Activated CD8-positive, alpha-beta T cell treated with anti-CD3 and anti-CD28 coated beads for 36 hours (primary cell): ENCODE measurements at regions not wholly inside any gene's neighbourhood (a gene's known extent, or its start where the extent isn't known, plus 50 kb on each side); places are given as distances from the start of the nearest gene placed in this dataset.

Source experiments
- ATAC-seq: fragments of 200-7000 bp; cut with Tn5 transposase; one replicate; pipeline ENCODE4 v1.10.0; 2021; ENCODE audit warnings: mild to moderate bottlenecking, moderate library complexity
- CTCF ChIA-PET: fragments of 350-600 bp; sonication (Branson Sonifier 250); formaldehyde crosslinking; loops from one replicate; lab custom pipeline; 2021; ENCODE audit warnings: antibody characterized with exemption; lab: Charles Lee
- POLR2A ChIA-PET: fragments of 350-600 bp; sonication (Branson Sonifier 250); formaldehyde crosslinking; loops from one replicate; lab custom pipeline; 2021; ENCODE audit warnings: antibody characterized with exemption; lab: Charles Lee
- DNase-seq: peaks from one replicate; pipeline ENCODE4 v3.0.0-alpha.2; 2020
- H3K27ac Mint-ChIP-seq: one replicate; pipeline ENCODE4 v1.8.0; 2021; ENCODE audit warnings: mild to moderate bottlenecking, mixed read lengths
- H3K27me3 Mint-ChIP-seq: one replicate; pipeline ENCODE4 v1.8.0; 2021; ENCODE audit warnings: mixed read lengths
- H3K36me3 Mint-ChIP-seq: one replicate; pipeline ENCODE4 v1.8.0; 2021; ENCODE audit warnings: low read depth, mixed read lengths
- H3K4me1 Mint-ChIP-seq: one replicate; pipeline ENCODE4 v1.8.0; 2021; ENCODE audit warnings: low read depth, mixed read lengths
- H3K4me3 Mint-ChIP-seq: one replicate; pipeline ENCODE4 v1.8.0; 2021; ENCODE audit warnings: mild to moderate bottlenecking, moderate library complexity, mixed read lengths
- H3K9me3 Mint-ChIP-seq: one replicate; pipeline ENCODE4 v1.8.0; 2021; ENCODE audit warnings: mixed read lengths
- CTCF ChIP-seq: fragments of 200-600 bp; IDR thresholded peaks from one replicate; pipeline ENCODE4 v1.8.0; 2022; ENCODE audit warnings: antibody characterized with exemption, mild to moderate bottlenecking
- intact Hi-C: fragments of 100-400 bp; cut with micrococcal nuclease; formaldehyde crosslinking; loops from one replicate; pipeline ENCODE4 v1.10.0; 2022

- Mint-ChIP-seq H3K27ac (no peak overlapping the region), H3K4me1 (no peaks in the 10 kb centered on the region), H3K36me3 (no peaks in the 10 kb centered on the region), H3K9me3 (peaks cover 5% of the 10 kb centered on the region), H3K27me3 (no peaks in the 10 kb centered on the region), H3K4me3 (no peak overlapping the region)
- ChIA-PET CTCF (no interaction called here), POLR2A (no interaction called here)
- ATAC-seq: no peak
- DNase-seq: no peak
- no peak for TF ChIP-seq CTCF
- intact Hi-C loops: no loop called here
Observed at GRCh38 chr4:175066923-175067627, 148.9 kb downstream of the ADAM29 start.

- Mint-ChIP-seq H3K36me3 (no peaks in the 10 kb centered on the region), H3K4me3 (no peak overlapping the region), H3K4me1 (no peaks in the 10 kb centered on the region), H3K27me3 (no peaks in the 10 kb centered on the region), H3K9me3 (peaks cover 5% of the 10 kb centered on the region), H3K27ac (no peak overlapping the region)
- no peak for TF ChIP-seq CTCF
- ATAC-seq (no peak), DNase-seq (no peak)
- POLR2A ChIA-PET: no interaction called here
- intact Hi-C loops: no loop called here
- CTCF ChIA-PET: no interaction called here
Observed at GRCh38 chr4:175068266-175068665, 150.1 kb downstream of the ADAM29 start.

- intact Hi-C loops: no loop called here
- H3K36me3 Mint-ChIP-seq: no peaks in the 10 kb centered on the region
- ChIA-PET POLR2A (no interaction called here), CTCF (no interaction called here)
- ATAC-seq: no peak
- no peaks in the 10 kb centered on the region for H3K27me3 Mint-ChIP-seq
- peaks cover 5% of the 10 kb centered on the region for H3K9me3 Mint-ChIP-seq
- H3K4me1 Mint-ChIP-seq: no peaks in the 10 kb centered on the region
- DNase-seq: no peak
- TF ChIP-seq CTCF: no peak
- H3K27ac Mint-ChIP-seq: no peak overlapping the region
- H3K4me3 Mint-ChIP-seq: no peak overlapping the region
Observed at GRCh38 chr4:175070444-175070843, 152.3 kb downstream of the ADAM29 start.

DNA sequence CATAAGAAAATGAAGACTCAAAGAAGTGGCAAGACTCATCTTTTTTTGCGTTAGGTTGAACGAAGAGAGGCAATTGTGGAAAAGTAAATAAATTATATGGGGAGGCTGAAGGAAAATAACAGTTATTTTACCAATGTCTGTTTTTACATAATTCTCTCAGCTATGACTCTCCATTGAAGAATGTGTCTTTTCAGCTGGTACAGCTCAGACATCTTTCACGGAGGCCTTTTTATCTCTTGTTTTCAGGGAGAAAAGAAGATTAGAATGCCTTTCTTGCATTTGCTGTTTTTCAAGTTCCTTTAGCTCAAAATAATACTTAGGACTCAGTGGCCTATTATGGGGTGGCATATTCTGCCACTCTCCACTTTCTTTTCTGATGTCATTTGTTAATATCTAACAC, 153.0 kb downstream of the ADAM29 start:
- POLR2A ChIA-PET: no interaction called here
- Mint-ChIP-seq H3K27me3 (no peaks in the 10 kb centered on the region), H3K4me1 (no peaks in the 10 kb centered on the region), H3K36me3 (no peaks in the 10 kb centered on the region), H3K4me3 (no peak overlapping the region), H3K27ac (no peak overlapping the region), H3K9me3 (peaks cover 5% of the 10 kb centered on the region)
- no peak for TF ChIP-seq CTCF
- intact Hi-C loops: no loop called here
- ATAC-seq: no peak
- CTCF ChIA-PET: no interaction called here
- no peak for DNase-seq

DNA sequence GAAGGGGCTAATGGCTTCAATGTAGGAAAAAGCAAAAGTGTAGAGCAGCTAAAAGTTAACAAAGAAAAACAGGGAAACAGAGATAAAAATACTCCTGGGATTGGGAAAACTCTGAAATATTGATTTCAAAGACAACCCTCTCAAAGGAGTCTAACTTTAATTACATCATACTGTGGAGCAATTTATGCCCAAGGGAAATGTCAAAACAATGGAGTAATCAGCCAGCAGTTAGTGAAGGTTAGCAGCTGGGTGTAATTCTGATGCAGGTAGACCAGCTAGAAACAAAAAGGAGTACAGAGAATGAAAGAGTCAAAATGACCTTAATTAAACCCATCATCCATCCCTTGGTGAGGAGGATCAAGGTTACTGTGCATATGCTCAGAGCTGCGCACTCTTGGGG, 169.0 kb downstream of the ADAM29 start:
- H3K9me3 Mint-ChIP-seq: no peaks in the 10 kb centered on the region
- H3K36me3 Mint-ChIP-seq: no peaks in the 10 kb centered on the region
- no peaks in the 10 kb centered on the region for H3K4me1 Mint-ChIP-seq
- intact Hi-C loops: no loop called here
- CTCF ChIA-PET: no interaction called here
- H3K27me3 Mint-ChIP-seq: no peaks in the 10 kb centered on the region
- no peak overlapping the region for H3K27ac Mint-ChIP-seq
- ATAC-seq (no peak), DNase-seq (no peak)
- TF ChIP-seq CTCF: no peak
- no peak overlapping the region for H3K4me3 Mint-ChIP-seq
- POLR2A ChIA-PET: no interaction called here
